ENCODE measurements at regions not wholly inside any gene's neighbourhood (a gene's known extent, or its start where the extent isn't known, plus 50 kb on each side); places are given as distances from the start of the nearest gene placed in this dataset.

- Histone ChIP-seq H3K79me2 (ENCODE audit: insufficient read depth, low read depth, low read length) (no peaks in the 10 kb centered on the region), H3K4me3 (ENCODE audit: low read depth, low read length, poor library complexity, severe bottlenecking) (no peak overlapping the region), H3K9me2 (ENCODE audit: insufficient read depth, low read length) (no peaks in the 10 kb centered on the region), H4K20me1 (ENCODE audit: insufficient read depth, low read length) (no peaks in the 10 kb centered on the region), H3K4me1 (ENCODE audit: insufficient read depth, low read length, poor library complexity, severe bottlenecking) (no peaks in the 10 kb centered on the region), H3K9me3 (ENCODE audit: low read length) (0 out of 2 replicates have a peak, but pooled peaks cover 4% of the 10 kb centered on the region), H2AFZ (ENCODE audit: low read length) (no peak overlapping the region), H3K36me3 (ENCODE audit: insufficient read depth, low read length) (no peaks in the 10 kb centered on the region), H3K4me2 (ENCODE audit: low read length) (no peak overlapping the region), H3K27ac (ENCODE audit: low read depth, low read length, poor library complexity, severe bottlenecking) (no peak overlapping the region)
- intact Hi-C loops (cut with micrococcal nuclease; ENCODE audit: unreplicated experiment), result no loop called here
- BruUV-seq (replicated peaks), result no TSS peak
- CTCF ChIA-PET (ENCODE audit: unreplicated experiment), result no interaction called here
- DNase-seq (ENCODE audit: low spot score), result no peak
- POLR2A ChIA-PET, result no interaction called here
- no peak for TF ChIP-seq CTCF (conservative IDR thresholded peaks at IDR 0.05; ENCODE audit: low read length)
- TF ChIP-seq EZH2phosphoT487 (IDR thresholded peaks at IDR 0.05; ENCODE audit: borderline replicate concordance, low read depth, low read length), result no peak
Observed at GRCh38 chr15:47116698-47117097, 600.6 kb upstream of the SEMA6D start.

- no TSS peak for BruUV-seq (replicated peaks)
- no peak overlapping the region for H2AFZ ChIP-seq (ENCODE audit: low read length)
- H3K9me3 ChIP-seq (ENCODE audit: low read length), result 0 out of 2 replicates have a peak, but pooled peaks cover 4% of the 10 kb centered on the region
- no peak for DNase-seq (ENCODE audit: low spot score)
- H3K27ac ChIP-seq (ENCODE audit: low read depth, low read length, poor library complexity, severe bottlenecking), result no peak overlapping the region
- ChIA-PET CTCF (ENCODE audit: unreplicated experiment) (no interaction called here), POLR2A (no interaction called here)
- no peaks in the 10 kb centered on the region for H3K79me2 ChIP-seq (ENCODE audit: insufficient read depth, low read depth, low read length)
- H3K4me2 ChIP-seq (ENCODE audit: low read length), result no peak overlapping the region
- H4K20me1 ChIP-seq (ENCODE audit: insufficient read depth, low read length), result no peaks in the 10 kb centered on the region
- intact Hi-C loops (cut with micrococcal nuclease; ENCODE audit: unreplicated experiment), result no loop called here
- TF ChIP-seq CTCF (conservative IDR thresholded peaks at IDR 0.05; ENCODE audit: low read length), result no peak
- TF ChIP-seq EZH2phosphoT487 (IDR thresholded peaks at IDR 0.05; ENCODE audit: borderline replicate concordance, low read depth, low read length), result no peak
- no peaks in the 10 kb centered on the region for H3K4me1 ChIP-seq (ENCODE audit: insufficient read depth, low read length, poor library complexity, severe bottlenecking)
- H3K9me2 ChIP-seq (ENCODE audit: insufficient read depth, low read length), result no peaks in the 10 kb centered on the region
- H3K36me3 ChIP-seq (ENCODE audit: insufficient read depth, low read length), result no peaks in the 10 kb centered on the region
- no peak overlapping the region for H3K4me3 ChIP-seq (ENCODE audit: low read depth, low read length, poor library complexity, severe bottlenecking)
Observed at GRCh38 chr15:47119349-47119748, 598.0 kb upstream of the SEMA6D start.

- Histone ChIP-seq H3K4me3 (ENCODE audit: low read depth, low read length, poor library complexity, severe bottlenecking) (no peak overlapping the region), H2AFZ (ENCODE audit: low read length) (no peak overlapping the region), H3K27ac (ENCODE audit: low read depth, low read length, poor library complexity, severe bottlenecking) (no peak overlapping the region), H3K36me3 (ENCODE audit: insufficient read depth, low read length) (no peaks in the 10 kb centered on the region), H3K9me3 (ENCODE audit: low read length) (no peaks in the 10 kb centered on the region), H3K9me2 (ENCODE audit: insufficient read depth, low read length) (no peaks in the 10 kb centered on the region; the same call in 1 of the 2 replicates), H4K20me1 (ENCODE audit: insufficient read depth, low read length) (no peaks in the 10 kb centered on the region), H3K4me2 (ENCODE audit: low read length) (no peak overlapping the region), H3K79me2 (ENCODE audit: insufficient read depth, low read depth, low read length) (no peaks in the 10 kb centered on the region), H3K4me1 (ENCODE audit: insufficient read depth, low read length, poor library complexity, severe bottlenecking) (no peaks in the 10 kb centered on the region)
- BruUV-seq (replicated peaks), result no TSS peak
- DNase-seq (ENCODE audit: low spot score), result no peak
- TF ChIP-seq EZH2phosphoT487 (IDR thresholded peaks at IDR 0.05; ENCODE audit: borderline replicate concordance, low read depth, low read length), result no peak
- no peak for TF ChIP-seq CTCF (conservative IDR thresholded peaks at IDR 0.05; ENCODE audit: low read length)
- POLR2A ChIA-PET, result no interaction called here
- CTCF ChIA-PET (ENCODE audit: unreplicated experiment), result no interaction called here
- intact Hi-C loops (cut with micrococcal nuclease; ENCODE audit: unreplicated experiment), result no loop called here
Observed at GRCh38 chr15:47124430-47125102, 592.7 kb upstream of the SEMA6D start.

All from OCI-LY7 (cell line).